H1 (cell line): ENCODE measurements at regions not wholly inside any gene's neighbourhood (a gene's known extent, or its start where the extent isn't known, plus 50 kb on each side); places are given as distances from the start of the nearest gene placed in this dataset.
"Not testable (repeated sequence)": the region's sequence is repeated elsewhere in the genome, so short reads cannot be mapped to it uniquely, and the experiment has no call there.

Experiments
- CHD2 ChIP-seq: IDR thresholded peaks from 2 replicates; pipeline ENCODE4 v1.6.1; 2012; ENCODE audit warnings: low read length, improper control_type of control experiment
- GABPA ChIP-seq: IDR thresholded peaks from 2 replicates; pipeline ENCODE4 v1.6.1; 2011; ENCODE audit warnings: mild to moderate bottlenecking, low read length, moderate library complexity, borderline replicate concordance; ENCODE audit not compliant: insufficient read depth
- JUN ChIP-seq: IDR thresholded peaks from 2 replicates; pipeline ENCODE4 v1.6.1; 2011; ENCODE audit warnings: low read depth, mild to moderate bottlenecking, improper control_type of control experiment, low read length
- JUND ChIP-seq: IDR thresholded peaks from 2 replicates; pipeline ENCODE4 v1.6.1; 2011; ENCODE audit warnings: mild to moderate bottlenecking, improper control_type of control experiment, low read length
- POLR2A ChIP-seq, 2 experiments: IDR thresholded peaks; 1 replicate in 1 of 2; 2 replicates in 1 of 2; pipeline ENCODE4 v1.6.1; 2011; ENCODE audit warnings: low read depth in 2 of 2, low read length in 2 of 2, mild to moderate bottlenecking in 2 of 2; ENCODE audit errors: control extremely low read depth in 1 of 2
- TAF1 ChIP-seq: IDR thresholded peaks from 2 replicates; pipeline ENCODE4 v1.6.1; 2011; ENCODE audit warnings: mild to moderate bottlenecking, low read depth, low read length
- TF ChIP-seq, protein P1 (sequence below), 3 experiments: IDR thresholded peaks; 1 replicate in 2 of 3; 2 replicates in 1 of 3; pipeline versions ENCODE4 v1.5.1 to v1.6.1; 2011; ENCODE audit warnings: low read length in 3 of 3, mild to moderate bottlenecking in 3 of 3, inconsistent platforms in 2 of 3, low read depth in 1 of 3, moderate library complexity in 1 of 3; ENCODE audit not compliant: insufficient read depth in 1 of 3; ENCODE audit errors: control extremely low read depth in 1 of 3

DNA sequence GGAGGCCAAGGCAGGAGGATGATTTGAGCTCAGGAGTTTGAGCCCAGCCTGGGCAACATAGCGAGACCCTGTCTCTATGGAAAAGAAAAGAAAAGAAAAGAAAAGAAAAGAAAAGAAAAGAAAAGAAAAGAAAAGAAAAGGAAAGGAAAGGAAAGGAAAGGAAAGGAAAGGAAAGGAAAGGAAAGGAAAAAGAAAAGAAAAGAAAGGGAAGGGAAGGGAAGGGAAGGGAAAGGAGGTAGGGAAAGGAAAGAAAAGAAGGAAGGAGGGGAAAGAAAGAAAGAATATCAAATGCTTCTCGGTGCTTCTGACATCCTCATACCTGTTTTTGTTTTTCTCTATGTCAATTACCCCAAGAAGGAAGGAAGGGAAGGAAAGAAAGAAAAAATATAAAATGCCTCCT is 181.2 kb upstream of the GRIA3 start:
- not testable (repeated sequence) for TF ChIP-seq TAF1; CHD2; JUND; GABPA; POLR2A (IDR thresholded peaks at IDR 0.05; ENCODE audit: control extremely low read depth in 1 of 2, low read depth in 2 of 2, low read length in 2 of 2); JUN
- TF ChIP-seq, protein P1, sequence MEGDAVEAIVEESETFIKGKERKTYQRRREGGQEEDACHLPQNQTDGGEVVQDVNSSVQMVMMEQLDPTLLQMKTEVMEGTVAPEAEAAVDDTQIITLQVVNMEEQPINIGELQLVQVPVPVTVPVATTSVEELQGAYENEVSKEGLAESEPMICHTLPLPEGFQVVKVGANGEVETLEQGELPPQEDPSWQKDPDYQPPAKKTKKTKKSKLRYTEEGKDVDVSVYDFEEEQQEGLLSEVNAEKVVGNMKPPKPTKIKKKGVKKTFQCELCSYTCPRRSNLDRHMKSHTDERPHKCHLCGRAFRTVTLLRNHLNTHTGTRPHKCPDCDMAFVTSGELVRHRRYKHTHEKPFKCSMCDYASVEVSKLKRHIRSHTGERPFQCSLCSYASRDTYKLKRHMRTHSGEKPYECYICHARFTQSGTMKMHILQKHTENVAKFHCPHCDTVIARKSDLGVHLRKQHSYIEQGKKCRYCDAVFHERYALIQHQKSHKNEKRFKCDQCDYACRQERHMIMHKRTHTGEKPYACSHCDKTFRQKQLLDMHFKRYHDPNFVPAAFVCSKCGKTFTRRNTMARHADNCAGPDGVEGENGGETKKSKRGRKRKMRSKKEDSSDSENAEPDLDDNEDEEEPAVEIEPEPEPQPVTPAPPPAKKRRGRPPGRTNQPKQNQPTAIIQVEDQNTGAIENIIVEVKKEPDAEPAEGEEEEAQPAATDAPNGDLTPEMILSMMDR (IDR thresholded peaks at IDR 0.05; ENCODE audit: control extremely low read depth in 1 of 3, insufficient read depth in 1 of 3, low read depth in 1 of 3, low read length in 3 of 3): not testable (repeated sequence)
